ENCODE measurements at regions not wholly inside any gene's neighbourhood (a gene's known extent, or its start where the extent isn't known, plus 50 kb on each side); places are given as distances from the start of the nearest gene placed in this dataset.

DNA sequence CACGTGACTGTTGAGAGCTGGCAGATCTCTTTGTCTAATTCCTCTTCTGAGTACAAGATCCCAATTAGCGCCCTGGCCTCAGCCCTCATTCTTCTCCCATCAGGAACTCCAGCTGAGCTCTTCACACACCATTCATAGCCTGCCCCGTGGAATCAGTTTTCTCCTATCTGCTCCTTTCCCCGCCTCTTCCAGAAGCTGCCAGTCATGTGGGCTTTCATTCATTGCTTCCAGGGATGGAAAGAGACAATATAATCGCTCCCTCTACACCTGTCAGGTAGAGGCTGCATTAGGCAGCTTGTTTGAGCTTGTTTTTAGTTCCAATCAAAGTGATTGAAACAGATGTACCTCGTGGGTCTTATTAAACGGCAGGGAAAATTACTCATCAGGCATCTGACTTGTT, 515.8 kb downstream of the TYW1 start:
- intact Hi-C loops (cut with DNase I): no loop called here
- Histone ChIP-seq H3K27ac (no peak overlapping the region), H3K9me3 (no peaks in the 10 kb centered on the region), H3K27me3 (replicated peaks; ENCODE audit: insufficient read depth) (no peaks in the 10 kb centered on the region), H3K4me1 (replicated peaks) (no peaks in the 10 kb centered on the region), H3K4me3 (no peak overlapping the region), H3K36me3 (no peaks in the 10 kb centered on the region)
- no peak for TF ChIP-seq POLR2A (IDR thresholded peaks at IDR 0.05)
- TF ChIP-seq POLR2AphosphoS5 (IDR thresholded peaks at IDR 0.05): no peak
- TF ChIP-seq, protein P1, sequence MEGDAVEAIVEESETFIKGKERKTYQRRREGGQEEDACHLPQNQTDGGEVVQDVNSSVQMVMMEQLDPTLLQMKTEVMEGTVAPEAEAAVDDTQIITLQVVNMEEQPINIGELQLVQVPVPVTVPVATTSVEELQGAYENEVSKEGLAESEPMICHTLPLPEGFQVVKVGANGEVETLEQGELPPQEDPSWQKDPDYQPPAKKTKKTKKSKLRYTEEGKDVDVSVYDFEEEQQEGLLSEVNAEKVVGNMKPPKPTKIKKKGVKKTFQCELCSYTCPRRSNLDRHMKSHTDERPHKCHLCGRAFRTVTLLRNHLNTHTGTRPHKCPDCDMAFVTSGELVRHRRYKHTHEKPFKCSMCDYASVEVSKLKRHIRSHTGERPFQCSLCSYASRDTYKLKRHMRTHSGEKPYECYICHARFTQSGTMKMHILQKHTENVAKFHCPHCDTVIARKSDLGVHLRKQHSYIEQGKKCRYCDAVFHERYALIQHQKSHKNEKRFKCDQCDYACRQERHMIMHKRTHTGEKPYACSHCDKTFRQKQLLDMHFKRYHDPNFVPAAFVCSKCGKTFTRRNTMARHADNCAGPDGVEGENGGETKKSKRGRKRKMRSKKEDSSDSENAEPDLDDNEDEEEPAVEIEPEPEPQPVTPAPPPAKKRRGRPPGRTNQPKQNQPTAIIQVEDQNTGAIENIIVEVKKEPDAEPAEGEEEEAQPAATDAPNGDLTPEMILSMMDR (IDR thresholded peaks at IDR 0.05): no peak
- 51% methylated on average over 7 of the region's 7 CpGs for WGBS
- no peak for DNase-seq (ENCODE audit: low spot score)

DNA sequence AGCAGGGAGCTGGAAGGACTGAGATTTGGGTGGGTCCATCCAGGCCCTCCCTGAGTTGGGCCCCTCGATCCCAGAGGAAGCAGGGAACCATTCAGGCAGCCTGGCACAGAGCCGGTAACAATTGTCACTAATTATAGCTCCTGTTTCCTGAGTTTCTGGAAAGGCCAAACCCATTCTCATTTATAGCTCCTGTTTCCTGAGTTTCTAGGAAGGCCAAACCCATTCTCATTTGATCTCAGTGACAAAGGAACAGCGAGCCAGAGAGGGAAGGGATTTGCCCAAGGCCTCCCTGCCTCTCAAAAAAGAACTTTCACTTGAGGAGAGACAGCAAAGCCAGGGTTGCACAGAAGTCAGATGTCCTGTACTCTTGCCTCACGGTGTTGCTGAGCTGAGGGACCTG, 521.9 kb downstream of the TYW1 start:
- no peak overlapping the region for H3K4me3 ChIP-seq
- no peaks in the 10 kb centered on the region for H3K36me3 ChIP-seq
- H3K4me1 ChIP-seq (replicated peaks): no peaks in the 10 kb centered on the region
- no peaks in the 10 kb centered on the region for H3K9me3 ChIP-seq
- DNase-seq (ENCODE audit: low spot score): no peak
- intact Hi-C loops (cut with DNase I): no loop called here
- 26% methylated on average over 4 of the region's 4 CpGs for WGBS
- TF ChIP-seq, protein P1 (IDR thresholded peaks at IDR 0.05): no peak
- TF ChIP-seq POLR2A (IDR thresholded peaks at IDR 0.05): no peak
- TF ChIP-seq POLR2AphosphoS5 (IDR thresholded peaks at IDR 0.05): no peak
- no peak overlapping the region for H3K27ac ChIP-seq
- H3K27me3 ChIP-seq (replicated peaks; ENCODE audit: insufficient read depth): no peaks in the 10 kb centered on the region

DNA sequence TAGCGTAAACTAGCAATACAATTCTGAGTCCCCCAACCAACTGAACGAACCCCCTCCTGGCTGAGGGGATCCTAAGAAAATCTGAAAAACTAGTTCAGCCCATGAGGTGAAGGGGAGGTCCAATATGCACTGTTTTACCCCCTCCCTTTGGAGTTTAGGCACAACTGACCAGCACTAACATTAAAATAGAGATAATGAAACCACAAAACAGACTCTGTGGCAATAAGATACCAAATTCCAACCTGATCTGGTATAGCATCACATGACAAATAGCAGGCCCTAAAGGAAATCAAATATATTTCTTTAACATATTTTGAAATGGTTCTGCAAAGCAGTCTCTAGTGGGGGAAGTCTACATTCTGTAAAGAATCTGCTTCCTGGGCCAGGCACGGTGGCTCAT, 522.5 kb downstream of the TYW1 start:
- intact Hi-C loops (cut with DNase I): no loop called here
- no peak for DNase-seq (ENCODE audit: low spot score)
- no peaks in the 10 kb centered on the region for H3K4me1 ChIP-seq (replicated peaks)
- no peak overlapping the region for H3K27ac ChIP-seq
- no peaks in the 10 kb centered on the region for H3K36me3 ChIP-seq
- H3K4me3 ChIP-seq: no peak overlapping the region
- WGBS: 87% methylated on average over 3 of the region's 3 CpGs
- H3K9me3 ChIP-seq: no peaks in the 10 kb centered on the region
- TF ChIP-seq, protein P1 (IDR thresholded peaks at IDR 0.05): no peak
- TF ChIP-seq POLR2AphosphoS5 (IDR thresholded peaks at IDR 0.05): no peak
- no peak for TF ChIP-seq POLR2A (IDR thresholded peaks at IDR 0.05)
- no peaks in the 10 kb centered on the region for H3K27me3 ChIP-seq (replicated peaks; ENCODE audit: insufficient read depth)

DNA sequence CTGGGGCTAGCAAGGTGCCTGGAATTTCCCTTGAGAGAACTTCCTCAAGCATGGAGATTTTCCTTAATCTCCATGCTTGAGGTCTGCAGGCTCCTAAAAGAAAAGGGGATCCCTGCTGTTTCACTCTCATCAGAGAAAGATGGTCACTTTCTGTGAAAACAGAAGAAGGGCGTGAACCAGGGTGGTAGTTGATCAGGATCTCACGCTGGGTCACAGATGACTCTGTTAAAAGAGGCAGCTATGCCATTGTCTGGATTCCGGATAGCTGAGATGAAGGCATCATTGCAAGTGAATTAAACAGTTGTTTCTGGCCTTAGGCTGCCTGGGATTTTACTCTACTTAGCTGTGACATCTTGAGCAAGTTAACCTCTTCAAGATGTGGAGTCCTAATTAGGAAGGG, 525.9 kb downstream of the TYW1 start:
- Histone ChIP-seq H3K4me1 (replicated peaks) (no peaks in the 10 kb centered on the region), H3K9me3 (no peaks in the 10 kb centered on the region), H3K4me3 (no peak overlapping the region), H3K27ac (no peak overlapping the region), H3K27me3 (replicated peaks; ENCODE audit: insufficient read depth) (no peaks in the 10 kb centered on the region), H3K36me3 (no peaks in the 10 kb centered on the region)
- intact Hi-C loops (cut with DNase I): no loop called here
- no peak for TF ChIP-seq POLR2A (IDR thresholded peaks at IDR 0.05)
- TF ChIP-seq, protein P1 (IDR thresholded peaks at IDR 0.05): no peak
- DNase-seq (ENCODE audit: low spot score): no peak
- 96% methylated on average over 3 of the region's 3 CpGs for WGBS

DNA sequence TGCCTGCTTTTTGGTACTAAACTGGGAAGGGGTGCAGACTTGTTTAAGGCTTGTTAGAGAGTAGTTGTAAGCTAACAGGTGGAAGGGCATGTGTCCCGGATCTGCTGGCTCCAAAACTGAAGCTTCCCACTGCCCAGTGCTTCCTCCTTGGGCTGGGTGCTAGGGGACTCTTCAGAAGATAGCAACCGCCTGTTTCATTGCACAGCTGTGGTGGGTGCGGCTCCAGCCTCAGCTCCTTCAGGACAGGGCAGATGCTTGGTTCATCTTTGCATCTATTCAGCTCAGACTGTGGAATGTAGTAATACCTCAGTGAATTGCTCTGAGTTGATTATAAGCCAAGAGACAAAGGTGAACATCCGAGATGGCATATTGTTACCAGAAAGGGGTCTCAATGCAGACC, 527.1 kb downstream of the TYW1 start:
- WGBS: 92% methylated on average over 4 of the region's 4 CpGs
- intact Hi-C loops (cut with DNase I): no loop called here
- no peaks in the 10 kb centered on the region for H3K4me1 ChIP-seq (replicated peaks)

More for the DNA sequence above, 527.1 kb downstream of the TYW1 start:
- DNase-seq (ENCODE audit: low spot score): no peak
- Histone ChIP-seq H3K4me3 (no peak overlapping the region), H3K36me3 (no peaks in the 10 kb centered on the region), H3K27ac (no peak overlapping the region), H3K9me3 (no peaks in the 10 kb centered on the region), H3K27me3 (replicated peaks; ENCODE audit: insufficient read depth) (no peaks in the 10 kb centered on the region)
- TF ChIP-seq POLR2A (IDR thresholded peaks at IDR 0.05) (no peak), POLR2AphosphoS5 (IDR thresholded peaks at IDR 0.05) (no peak)
- TF ChIP-seq, protein P1 (IDR thresholded peaks at IDR 0.05): no peak
